GM18517 (cell line): ENCODE measurements at regions not wholly inside any gene's neighbourhood (a gene's known extent, or its start where the extent isn't known, plus 50 kb on each side); places are given as distances from the start of the nearest gene placed in this dataset.
"Not testable (repeated sequence)": the region's sequence is repeated elsewhere in the genome, so short reads cannot be mapped to it uniquely, and the experiment has no call there.

Experiments used
- ATAC-seq: cut with Tn5 transposase; IDR thresholded peaks from one replicate; pipeline ENCODE4 v1.9.1; 2021; ENCODE audit warnings: mild to moderate bottlenecking, moderate library complexity; ENCODE audit not compliant: unreplicated experiment

DNA sequence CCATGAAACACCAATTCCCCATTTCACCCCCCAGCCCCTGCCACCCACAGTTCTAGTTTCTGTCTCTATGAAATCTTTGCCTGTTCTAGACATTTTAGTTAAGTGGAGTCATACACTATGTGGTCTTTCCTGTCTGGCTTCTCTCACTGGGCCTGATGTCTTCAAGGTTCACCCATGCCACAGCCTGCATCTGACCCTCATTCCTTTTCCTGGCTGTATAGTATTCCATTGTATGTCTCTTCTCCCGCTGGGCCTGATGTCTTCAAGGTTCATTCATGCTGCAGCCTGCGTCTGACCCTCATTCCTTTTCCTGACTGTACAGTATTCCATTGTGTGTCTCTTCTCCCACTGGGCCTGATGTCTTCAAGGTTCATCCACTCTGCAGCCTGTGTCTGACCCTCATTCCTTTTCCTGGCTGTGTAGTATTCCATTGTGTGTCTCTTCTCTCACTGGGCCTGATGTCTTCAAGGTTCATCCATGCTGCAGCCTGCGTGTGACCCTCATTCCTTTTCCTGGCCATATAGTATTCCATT, 191.7 kb downstream of the CRLF2 start:
- ATAC-seq: no peak

- ATAC-seq: not testable (repeated sequence)
Measured at GRCh38 chrX:1016926-1017325, 195.5 kb downstream of the CRLF2 start.

DNA sequence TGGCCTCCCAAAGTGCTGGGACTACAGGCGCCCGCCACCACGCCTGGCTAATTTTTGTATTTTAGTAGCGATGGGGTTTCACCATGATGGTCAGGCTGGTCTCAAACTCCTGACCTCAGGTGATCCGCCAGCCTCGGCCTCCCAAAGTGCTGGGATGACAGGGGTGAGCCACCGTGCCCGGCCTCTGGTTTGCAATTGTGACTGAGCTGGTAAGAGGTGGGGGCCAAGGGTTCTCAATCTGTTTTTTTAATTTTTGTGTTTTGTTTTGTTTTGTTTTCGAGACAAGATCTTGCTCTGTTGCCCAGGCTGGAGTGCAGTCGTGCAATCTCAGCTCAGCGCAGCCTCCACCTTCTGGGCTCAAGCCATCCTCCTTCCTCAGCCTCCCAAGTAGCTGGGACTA, 196.2 kb downstream of the CRLF2 start:
- not testable (repeated sequence) for ATAC-seq

DNA sequence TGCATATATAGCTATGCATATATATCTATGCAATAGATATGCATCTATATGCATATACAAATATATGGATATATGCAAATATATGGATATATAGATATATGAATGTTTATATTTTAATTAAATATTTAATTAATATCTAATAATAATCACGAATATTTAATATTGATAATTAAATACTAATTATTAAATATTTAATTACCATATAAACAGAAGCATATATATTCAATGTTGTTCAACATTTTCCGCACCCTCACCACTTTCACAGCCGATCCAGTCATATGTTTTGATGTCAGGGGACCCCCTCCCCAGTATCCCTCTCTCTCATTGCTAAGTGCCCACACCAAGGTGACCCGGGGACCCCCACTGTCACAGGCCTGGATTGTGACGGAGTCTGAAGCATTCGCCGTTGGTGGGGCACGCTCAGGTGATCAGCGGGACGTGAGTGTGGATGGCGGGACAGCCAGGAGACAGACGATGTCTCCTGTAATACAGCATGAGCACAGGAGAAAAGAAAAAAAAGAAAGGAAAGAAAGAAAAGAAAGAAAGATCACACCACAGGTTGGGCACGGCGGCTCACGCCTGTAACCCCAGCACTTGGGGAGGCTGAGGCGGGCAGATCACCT, 199.7 kb downstream of the CRLF2 start:
- ATAC-seq: no peak

- ATAC-seq: no peak
Measured at GRCh38 chrX:1011691-1012283, 200.7 kb downstream of the CRLF2 start.

DNA sequence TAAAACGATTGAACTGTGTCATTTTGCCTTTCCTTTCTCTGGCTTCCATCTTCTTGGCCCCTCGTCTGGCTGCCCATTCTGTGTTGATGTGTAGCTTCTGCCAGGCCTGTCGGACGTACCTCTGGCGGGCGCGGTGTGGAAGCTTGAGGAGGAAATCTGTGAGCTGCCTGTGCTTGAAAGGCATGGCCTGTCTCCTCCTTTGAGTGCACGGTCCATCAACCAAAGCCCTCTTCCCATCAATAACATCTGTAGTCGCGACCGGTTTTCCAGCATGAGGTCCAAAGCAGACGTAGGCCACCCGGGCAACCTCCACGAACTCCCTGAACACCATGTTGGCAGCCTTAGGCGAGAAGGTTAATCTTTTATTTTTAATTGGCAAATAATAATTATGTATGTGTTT, 202.7 kb downstream of the CRLF2 start:
- ATAC-seq: no peak

DNA sequence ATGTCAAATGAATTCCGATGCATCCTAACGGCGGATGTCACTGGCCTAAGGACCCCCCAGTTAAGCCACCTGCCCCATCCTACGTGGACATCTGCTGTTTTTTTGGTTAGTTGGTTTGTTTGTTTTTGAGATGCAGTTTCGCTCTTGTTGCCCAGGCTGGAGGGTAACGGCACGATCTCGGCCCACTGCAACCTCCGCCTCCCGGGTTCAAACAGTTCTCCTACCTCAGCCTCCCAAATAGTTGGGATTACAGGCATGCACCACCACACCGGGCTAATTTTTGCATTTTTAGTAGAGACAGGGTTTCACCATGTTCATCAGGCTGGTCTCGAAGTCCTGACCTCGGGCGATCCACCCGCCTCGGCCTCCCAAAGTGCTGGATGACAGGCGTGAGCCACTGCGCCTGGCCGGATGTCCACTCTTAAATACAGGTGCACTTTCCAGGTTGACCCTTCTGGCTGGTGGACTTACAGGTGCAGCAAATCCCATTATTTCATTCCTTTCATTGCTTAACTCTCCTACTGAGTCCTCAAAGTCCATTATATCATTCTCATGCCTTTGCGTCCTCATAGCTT, 206.2 kb downstream of the CRLF2 start:
- ATAC-seq: no peak

DNA sequence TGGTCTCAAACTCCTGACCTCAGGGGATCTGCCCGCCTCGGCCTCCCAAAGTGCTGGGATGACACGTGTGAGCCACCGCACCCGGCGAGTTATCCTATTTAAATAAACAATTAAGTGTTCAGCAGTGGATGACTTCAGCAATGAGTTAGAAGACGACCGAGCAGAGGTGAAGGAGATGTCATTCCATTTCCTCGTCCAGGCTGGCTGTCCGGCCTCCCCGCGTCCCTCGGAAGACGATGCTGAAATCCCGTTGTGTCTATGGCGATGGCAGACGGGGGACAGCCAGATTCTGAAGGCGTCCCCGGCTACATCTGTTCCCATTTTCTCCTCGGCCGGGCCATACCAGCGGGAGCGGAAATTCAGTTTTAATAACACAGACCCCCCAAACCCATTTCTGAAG, 209.8 kb downstream of the CRLF2 start:
- no peak for ATAC-seq

DNA sequence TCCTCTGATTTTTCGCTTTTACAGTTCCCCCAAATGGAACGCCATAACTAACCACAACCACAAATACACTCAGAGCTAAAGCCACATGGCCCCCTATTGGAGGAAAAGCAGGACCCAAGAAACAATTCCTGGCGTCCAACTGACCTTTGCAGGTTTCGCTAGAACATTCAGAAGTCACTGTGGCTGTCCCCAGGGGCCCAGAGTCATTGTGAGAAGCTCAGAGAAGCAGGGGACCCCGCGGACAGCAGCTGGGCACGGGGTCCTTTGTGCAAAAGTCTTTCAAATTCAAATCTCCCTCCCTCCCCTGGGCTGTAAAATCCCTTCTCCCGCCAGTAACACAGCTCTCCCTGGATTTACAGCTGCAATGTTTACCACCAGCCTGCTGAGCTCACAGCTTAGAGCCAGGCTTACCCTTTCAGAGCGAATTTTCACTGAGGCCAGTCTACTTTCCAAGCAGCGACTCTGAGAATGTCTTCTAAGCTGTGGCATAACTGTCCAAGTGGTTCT, 214.8 kb downstream of the CRLF2 start:
- ATAC-seq: no peak

- ATAC-seq: no peak
Measured at GRCh38 chrX:994780-995179, 217.7 kb downstream of the CRLF2 start.

DNA sequence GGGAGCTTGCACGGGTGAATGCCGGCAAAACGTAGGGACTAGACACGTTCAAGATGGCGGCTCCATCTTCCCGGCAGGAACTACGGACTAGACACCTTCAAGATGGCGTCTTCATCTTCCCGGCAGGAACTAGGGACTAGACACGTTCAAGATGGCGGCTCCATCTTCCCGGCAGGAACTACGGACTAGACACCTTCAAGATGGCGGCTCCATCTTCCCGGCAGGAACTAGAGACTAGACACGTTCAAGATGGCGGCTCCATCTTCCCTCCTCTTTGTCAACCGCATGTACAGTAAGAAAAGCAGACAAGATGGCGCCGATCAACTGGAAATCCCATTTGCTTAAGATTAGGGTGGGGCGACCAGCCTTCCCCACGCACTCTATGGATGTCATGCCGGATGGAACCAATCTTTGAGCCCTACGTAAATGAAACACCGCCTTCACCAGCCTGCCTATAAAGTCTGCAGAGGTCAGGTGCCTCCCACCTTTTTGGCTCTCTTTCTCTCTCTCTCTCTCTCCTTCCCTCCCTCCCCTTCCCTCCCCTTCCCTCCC, 222.4 kb downstream of the CRLF2 start:
- ATAC-seq: peak; percentile 97

GRCh38 chrX:988530-988929, 223.9 kb downstream of the CRLF2 start:
- not testable (repeated sequence) for ATAC-seq

- ATAC-seq: no peak
Measured at GRCh38 chrX:981791-982626, 230.4 kb downstream of the CRLF2 start.

DNA sequence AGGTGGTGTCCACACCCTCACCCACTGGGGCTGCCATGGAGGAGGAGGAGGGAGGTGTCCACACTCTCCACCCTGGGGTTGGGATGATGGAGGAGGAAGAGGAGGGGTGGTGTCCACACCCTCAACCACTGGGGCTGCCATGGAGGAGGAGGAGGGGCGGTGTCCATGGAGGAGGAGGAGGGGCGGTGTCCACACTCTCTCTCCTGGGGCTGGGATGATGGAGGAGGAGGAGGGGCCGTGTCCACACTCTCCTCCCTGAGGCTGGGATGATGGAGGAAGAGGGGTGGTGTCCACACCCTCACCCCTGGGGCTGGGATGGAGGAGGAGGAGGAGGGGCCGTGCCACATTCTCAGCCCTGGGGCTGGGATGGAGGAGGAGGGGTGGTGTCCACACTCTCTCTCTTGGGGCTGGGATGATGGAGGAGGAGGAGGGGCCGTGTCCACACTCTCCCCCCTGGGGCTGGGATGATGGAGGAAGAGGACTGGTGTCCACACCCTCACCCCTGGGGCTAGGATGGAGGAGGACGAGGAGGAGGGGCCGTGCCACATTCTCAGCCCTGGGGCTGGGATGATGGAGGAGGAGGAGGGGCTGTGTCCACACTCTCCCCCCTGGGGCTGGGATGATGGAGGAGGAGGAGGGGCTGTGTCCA, 231.7 kb downstream of the CRLF2 start:
- no peak for ATAC-seq

- not testable (repeated sequence) for ATAC-seq
Measured at GRCh38 chrX:979127-979526, 233.3 kb downstream of the CRLF2 start.

DNA sequence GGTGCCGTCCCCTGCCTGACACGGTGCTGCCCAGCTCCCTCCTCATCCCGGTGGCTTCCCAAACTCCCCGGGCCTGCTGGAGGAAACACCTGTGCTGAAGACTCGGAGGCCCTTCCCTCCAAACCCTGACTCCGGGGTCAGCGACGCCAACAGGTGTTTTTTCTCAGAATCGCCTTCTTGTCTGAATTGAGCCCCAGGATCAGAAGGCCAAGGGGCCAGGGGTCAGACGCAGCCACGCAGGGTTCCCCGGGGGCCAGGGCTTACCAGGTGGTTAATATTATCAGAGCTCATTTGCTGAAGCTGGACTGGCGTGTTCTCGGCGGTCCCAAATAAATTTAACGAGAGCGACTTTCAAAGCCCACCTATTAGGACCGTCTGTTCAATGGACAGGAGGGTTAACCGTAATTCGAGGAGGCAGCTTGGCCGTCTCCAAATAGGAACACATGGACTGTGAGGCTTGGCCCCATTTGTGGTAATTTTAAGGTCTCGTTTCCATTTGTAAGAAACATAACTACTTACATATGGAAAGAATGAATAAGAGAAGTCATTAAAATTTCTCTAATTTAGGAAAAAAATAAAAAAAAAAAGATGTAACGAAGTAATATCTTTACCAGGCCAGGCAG, 239.3 kb downstream of the CRLF2 start:
- ATAC-seq: no peak

GRCh38 chrX:968148-968965, 244.1 kb downstream of the CRLF2 start:
- no peak for ATAC-seq

DNA sequence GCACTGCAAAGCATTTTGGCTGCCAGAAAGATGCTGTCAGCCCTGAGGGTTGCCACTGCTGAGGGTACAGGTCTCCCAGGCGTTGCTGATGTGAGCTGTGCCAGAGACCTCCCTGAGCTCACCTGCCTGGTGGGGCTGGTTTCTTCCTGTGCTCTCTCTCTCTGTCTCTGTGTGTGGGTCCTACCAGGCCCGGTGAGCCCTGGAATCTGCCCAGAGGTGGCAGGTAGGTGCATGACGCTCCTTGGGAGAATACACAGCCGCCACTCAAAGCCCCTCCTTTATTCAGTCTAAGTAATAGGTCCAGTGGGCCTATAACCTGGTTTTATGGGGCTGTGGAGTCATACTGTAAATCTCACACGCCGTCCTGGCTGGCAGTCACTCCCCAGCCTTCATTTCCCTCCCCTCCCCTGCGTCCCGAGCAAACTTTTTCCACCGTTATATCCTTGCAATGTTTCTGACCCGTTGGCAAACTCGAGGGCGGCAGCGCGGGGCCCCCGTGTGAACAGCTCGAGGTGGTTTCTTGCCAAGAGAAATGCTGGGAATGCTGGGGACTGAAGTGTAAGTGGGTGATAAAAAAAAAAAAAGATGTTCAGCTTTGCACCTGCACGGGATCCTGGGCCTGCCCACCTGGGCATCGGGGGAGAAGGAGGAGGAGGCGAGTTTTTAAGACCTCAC, 245.9 kb downstream of the CRLF2 start:
- ATAC-seq: no peak
